HG02885 (cell line): ENCODE measurements at regions not wholly inside any gene's neighbourhood (a gene's known extent, or its start where the extent isn't known, plus 50 kb on each side); places are given as distances from the start of the nearest gene placed in this dataset.

Experiments used
- ATAC-seq: cut with Tn5 transposase; IDR thresholded peaks from one replicate; pipeline ENCODE4 v1.9.1; 2021; ENCODE audit warnings: mild to moderate bottlenecking; ENCODE audit not compliant: unreplicated experiment, poor library complexity

DNA sequence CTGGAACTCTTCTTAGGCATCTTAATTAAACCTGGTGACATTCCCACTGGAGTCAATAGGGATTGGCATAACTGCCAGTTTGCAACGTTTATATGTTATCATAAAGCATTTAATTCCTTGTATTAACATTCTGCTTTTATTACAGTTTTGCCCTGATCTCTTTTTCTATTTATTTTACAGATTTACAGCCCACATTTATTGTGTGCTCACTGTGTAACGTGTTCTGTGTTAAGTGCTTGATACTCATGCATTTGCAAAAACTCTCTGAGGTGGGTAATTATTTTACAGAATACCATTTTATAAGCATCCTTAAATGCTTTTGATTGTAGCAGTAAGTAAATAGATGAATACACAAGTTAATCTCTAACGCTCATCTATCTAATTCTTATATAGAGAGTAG lies 341.5 kb upstream of the FAR2 start:
- ATAC-seq, result no peak

DNA sequence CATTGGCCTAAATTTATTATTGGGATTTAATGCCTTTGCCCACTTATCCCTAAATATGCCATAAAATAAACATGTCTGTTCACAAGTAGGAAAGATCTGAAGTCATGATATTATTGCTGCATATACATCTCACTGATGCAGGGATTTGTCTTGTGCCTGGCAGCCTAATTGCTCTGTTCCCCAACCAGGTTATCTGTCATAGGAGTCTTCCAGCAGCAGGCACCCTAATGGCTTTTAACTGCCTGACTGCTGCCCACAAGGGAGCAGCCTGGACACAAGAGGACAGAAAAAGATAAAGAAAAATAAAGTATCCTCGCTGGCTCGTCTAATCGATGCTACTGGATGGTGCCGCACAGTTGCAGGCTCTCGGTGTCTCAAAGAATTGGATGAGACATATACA lies 337.6 kb upstream of the FAR2 start:
- ATAC-seq, result no peak

- ATAC-seq, result no peak
Measured at GRCh38 chr12:28814246-28814645, 334.8 kb upstream of the FAR2 start.

GRCh38 chr12:28817524-28817923 lies 331.6 kb upstream of the FAR2 start:
- ATAC-seq, result no peak

GRCh38 chr12:28824193-28824846 lies 324.8 kb upstream of the FAR2 start:
- ATAC-seq, result no peak

DNA sequence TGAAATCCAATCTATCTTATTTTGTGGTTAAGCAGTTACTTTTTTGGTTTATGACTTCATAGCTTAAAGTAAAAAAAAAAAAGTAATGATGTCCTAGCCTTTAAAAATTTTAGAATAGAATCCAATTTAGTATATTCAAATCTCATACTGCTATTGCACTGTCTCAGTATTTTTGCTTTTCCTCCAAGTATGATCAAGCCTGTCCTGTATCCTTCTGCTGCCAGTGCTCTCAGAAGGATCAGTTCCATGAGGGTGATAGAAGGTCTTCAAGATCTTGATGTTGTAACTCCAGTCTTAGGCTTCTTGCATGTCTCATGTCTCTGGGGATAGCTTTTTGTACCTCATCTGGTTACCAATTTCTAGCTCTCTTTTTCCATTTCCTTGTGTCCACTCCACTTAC lies 324.2 kb upstream of the FAR2 start:
- ATAC-seq, result no peak

DNA sequence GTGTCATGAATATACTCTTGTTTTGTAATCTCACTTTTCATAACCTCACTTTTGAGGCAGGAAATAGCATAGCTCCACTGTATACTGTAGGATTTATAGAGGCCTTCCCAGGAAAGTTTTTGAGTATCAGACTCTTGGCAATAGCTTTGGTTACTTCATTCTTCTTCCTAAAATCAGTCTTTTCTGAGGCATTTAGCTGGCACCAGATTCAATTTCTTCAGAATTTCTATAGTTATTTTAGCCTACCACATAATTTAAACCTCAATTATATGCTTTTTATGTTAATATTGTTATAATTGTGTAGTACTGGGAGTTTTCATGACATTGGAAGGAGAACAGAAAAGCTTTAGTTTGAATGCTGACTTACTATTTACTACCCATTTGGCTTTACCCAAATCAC lies 322.3 kb upstream of the FAR2 start:
- no peak for ATAC-seq

- ATAC-seq, result no peak
Measured at GRCh38 chr12:28827861-28828260, 321.2 kb upstream of the FAR2 start.

- ATAC-seq, result no peak
Measured at GRCh38 chr12:28828318-28828717, 320.8 kb upstream of the FAR2 start.

GRCh38 chr12:28830491-28830890 lies 318.6 kb upstream of the FAR2 start:
- ATAC-seq, result no peak

- ATAC-seq, result no peak
Measured at GRCh38 chr12:28844718-28845117, 304.4 kb upstream of the FAR2 start.

- no peak for ATAC-seq
Measured at GRCh38 chr12:28851781-28852180, 297.3 kb upstream of the FAR2 start.

- no peak for ATAC-seq
Measured at GRCh38 chr12:28855761-28856310, 293.2 kb upstream of the FAR2 start.

DNA sequence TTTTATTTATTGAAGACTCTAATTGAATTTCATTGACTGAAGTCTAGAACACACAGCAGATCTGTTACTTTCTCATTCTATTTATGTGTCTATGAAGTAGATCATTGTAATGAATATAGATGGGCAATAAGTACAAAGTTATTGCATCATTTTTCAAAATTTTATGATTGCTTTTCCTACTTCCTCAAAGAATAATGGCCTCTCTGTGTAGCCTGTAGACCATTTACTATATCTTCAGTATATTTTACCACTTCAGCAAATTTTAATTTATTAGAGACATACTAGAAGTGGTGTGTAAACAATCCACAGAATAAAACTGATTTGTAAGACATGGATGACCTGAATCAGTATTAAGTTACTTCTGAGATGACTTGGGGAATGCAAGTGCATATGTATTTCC lies 291.7 kb upstream of the FAR2 start:
- ATAC-seq, result no peak

DNA sequence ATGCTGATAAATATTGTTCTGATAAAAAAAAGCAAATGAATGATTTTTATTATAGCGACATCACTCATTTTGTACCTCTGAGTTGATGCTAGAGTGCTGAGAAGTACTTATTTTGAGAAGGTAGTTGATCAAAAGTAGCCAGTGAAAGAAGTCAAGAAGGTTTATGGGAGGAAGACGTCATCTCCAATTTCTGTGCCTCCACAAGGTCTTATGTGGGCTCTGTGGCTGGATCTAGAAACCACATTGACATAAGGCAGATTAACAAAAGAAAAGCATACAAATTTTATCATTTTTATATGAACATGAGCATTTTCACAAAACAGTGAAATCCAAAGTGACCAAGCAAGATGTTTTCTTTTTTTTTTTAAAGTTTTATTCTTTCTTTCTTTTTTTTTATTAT lies 289.5 kb upstream of the FAR2 start:
- no peak for ATAC-seq

DNA sequence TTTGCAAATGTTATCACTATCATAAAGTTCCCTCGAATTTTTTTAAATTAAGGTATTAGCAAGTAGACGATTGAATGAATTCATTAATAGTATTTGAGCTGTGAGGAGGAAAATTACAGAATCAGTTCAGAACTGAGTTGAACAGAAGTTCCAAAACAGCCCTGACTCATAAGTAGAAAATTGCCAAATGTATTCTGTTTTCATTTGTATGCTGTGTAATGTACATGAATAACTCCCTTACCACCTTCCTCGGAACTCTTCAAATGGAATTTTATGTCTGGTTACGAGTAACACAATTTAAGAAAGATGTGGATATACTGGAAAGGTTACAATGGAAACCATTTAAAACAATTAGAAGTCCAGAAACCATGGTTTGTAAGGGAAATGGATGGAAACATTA lies 283.3 kb upstream of the FAR2 start:
- ATAC-seq, result no peak

GRCh38 chr12:28866296-28866695 lies 282.8 kb upstream of the FAR2 start:
- ATAC-seq, result no peak

GRCh38 chr12:28866715-28867503 lies 282.2 kb upstream of the FAR2 start:
- ATAC-seq, result no peak

GRCh38 chr12:28868414-28868813 lies 280.7 kb upstream of the FAR2 start:
- no peak for ATAC-seq

DNA sequence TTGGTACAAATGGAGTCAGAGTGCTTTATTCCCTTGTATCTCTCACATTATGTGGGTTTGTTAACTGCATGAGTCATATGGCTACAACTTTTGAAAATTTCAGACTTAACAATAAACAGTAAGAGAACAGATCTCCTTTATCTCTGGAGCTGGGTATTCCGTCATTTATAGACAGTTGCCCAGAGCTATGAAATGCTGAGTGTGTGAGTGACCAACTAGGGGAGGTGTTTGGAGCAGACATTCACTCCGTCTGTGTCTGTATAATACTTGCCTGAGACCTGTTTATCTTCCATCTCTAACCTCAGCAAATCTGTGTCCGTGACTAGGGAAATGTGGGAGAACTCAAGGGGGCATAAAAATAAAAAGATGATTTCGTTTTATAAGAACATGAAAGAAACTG lies 279.9 kb upstream of the FAR2 start:
- ATAC-seq, result no peak

DNA sequence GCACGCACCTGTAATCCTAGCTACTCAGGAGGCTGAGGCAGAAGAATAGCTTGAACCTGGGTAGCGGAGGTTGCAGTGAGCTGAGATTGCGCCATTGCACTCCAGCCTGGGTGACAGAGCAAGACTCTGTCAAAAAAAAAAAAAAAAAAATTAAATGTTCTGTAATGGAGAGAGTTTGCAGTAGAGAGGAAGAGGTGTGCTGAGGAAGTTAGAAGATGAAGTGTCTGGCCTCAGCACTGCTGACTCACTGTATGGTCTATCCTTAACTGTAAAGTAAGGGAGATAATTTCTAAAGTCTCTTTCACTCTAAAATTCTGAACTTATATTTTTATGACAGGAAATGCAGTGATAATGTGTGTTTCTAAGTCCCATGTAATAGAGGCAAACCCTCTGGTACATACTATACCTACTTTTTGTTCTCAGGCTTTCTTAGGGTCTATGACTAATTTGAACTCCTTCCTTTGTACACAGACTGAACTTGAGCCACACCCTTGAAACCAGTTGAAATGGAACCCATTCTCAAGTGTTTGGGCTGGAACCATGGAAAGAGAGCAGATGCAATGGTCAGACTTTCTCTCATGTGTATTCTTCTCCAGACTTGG lies 278.1 kb upstream of the FAR2 start:
- ATAC-seq, result no peak
